ENCODE measurements at regions not wholly inside any gene's neighbourhood (a gene's known extent, or its start where the extent isn't known, plus 50 kb on each side); places are given as distances from the start of the nearest gene placed in this dataset.
"Not testable (repeated sequence)": the region's sequence is repeated elsewhere in the genome, so short reads cannot be mapped to it uniquely, and the experiment has no call there.

GRCh38 chr16:72596373-72596772 is 424.4 kb upstream of the PMFBP1 start:
- DNase-seq (ENCODE audit: low spot score) = no peak

GRCh38 chr16:72590151-72590937 is 418.4 kb upstream of the PMFBP1 start:
- no peak for DNase-seq (ENCODE audit: low spot score)

- DNase-seq (ENCODE audit: low spot score) = no peak
These were observed 416.6 kb upstream of the PMFBP1 start for GRCh38 chr16:72588551-72588950.

GRCh38 chr16:72578061-72578460 is 406.1 kb upstream of the PMFBP1 start:
- DNase-seq (ENCODE audit: low spot score) = not testable (repeated sequence)

GRCh38 chr16:72576189-72576588 is 404.2 kb upstream of the PMFBP1 start:
- DNase-seq (ENCODE audit: low spot score) = no peak

GRCh38 chr16:72569677-72570076 is 397.7 kb upstream of the PMFBP1 start:
- no peak for DNase-seq (ENCODE audit: low spot score)

GRCh38 chr16:72568502-72568901 is 396.5 kb upstream of the PMFBP1 start:
- DNase-seq (ENCODE audit: low spot score) = no peak

- no peak for DNase-seq (ENCODE audit: low spot score)
These were observed 394.2 kb upstream of the PMFBP1 start for GRCh38 chr16:72566174-72566573.

GRCh38 chr16:72565106-72565505 is 393.2 kb upstream of the PMFBP1 start:
- no peak for DNase-seq (ENCODE audit: low spot score)

GRCh38 chr16:72560617-72561016 is 388.7 kb upstream of the PMFBP1 start:
- no peak for DNase-seq (ENCODE audit: low spot score)

- DNase-seq (ENCODE audit: low spot score) = no peak
These were observed 386.5 kb upstream of the PMFBP1 start for GRCh38 chr16:72558501-72558900.

GRCh38 chr16:72554935-72555334 is 383.0 kb upstream of the PMFBP1 start:
- no peak for DNase-seq (ENCODE audit: low spot score)

GRCh38 chr16:72552654-72553053 is 380.7 kb upstream of the PMFBP1 start:
- no peak for DNase-seq (ENCODE audit: low spot score)

- no peak for DNase-seq (ENCODE audit: low spot score)
These were observed 379.7 kb upstream of the PMFBP1 start for GRCh38 chr16:72551649-72552048.

GRCh38 chr16:72549878-72550277 is 377.9 kb upstream of the PMFBP1 start:
- DNase-seq (ENCODE audit: low spot score) = no peak

- DNase-seq (ENCODE audit: low spot score) = no peak
These were observed 370.1 kb upstream of the PMFBP1 start for GRCh38 chr16:72542102-72542501.

- DNase-seq (ENCODE audit: low spot score) = no peak
These were observed 365.7 kb upstream of the PMFBP1 start for GRCh38 chr16:72537664-72538063.

GRCh38 chr16:72536723-72537435 is 364.9 kb upstream of the PMFBP1 start:
- DNase-seq (ENCODE audit: low spot score) = no peak

- peak; percentile 4 for DNase-seq (ENCODE audit: low spot score)
These were observed 361.0 kb upstream of the PMFBP1 start for GRCh38 chr16:72532906-72533410.

GRCh38 chr16:72530434-72530833 is 358.5 kb upstream of the PMFBP1 start:
- no peak for DNase-seq (ENCODE audit: low spot score)

- DNase-seq (ENCODE audit: low spot score) = no peak
These were observed 351.1 kb upstream of the PMFBP1 start for GRCh38 chr16:72523087-72523486.

GRCh38 chr16:72517154-72517553 is 345.2 kb upstream of the PMFBP1 start:
- no peak for DNase-seq (ENCODE audit: low spot score)

- DNase-seq (ENCODE audit: low spot score) = no peak
These were observed 339.2 kb upstream of the PMFBP1 start for GRCh38 chr16:72511171-72511570.
